Sigmoid colon (tissue), 4 donors: ENCODE measurements at regions not wholly inside any gene's neighbourhood (a gene's known extent, or its start where the extent isn't known, plus 50 kb on each side); places are given as distances from the start of the nearest gene placed in this dataset.

Experiments used
- POLR2A ChIP-seq, 2 donors: fragments of 450-650 bp; IDR thresholded peaks; one replicate each; pipeline ENCODE4 v1.6.1; 2016; ENCODE audit warnings: antibody characterized with exemption in 2 of 2, mild to moderate bottlenecking in 2 of 2, moderate library complexity in 2 of 2
- POLR2AphosphoS5 ChIP-seq, 4 donors: sonication (generic); formaldehyde crosslinking; IDR thresholded peaks; one replicate each; pipeline ENCODE4 v1.6.1; 2017; ENCODE audit warnings: antibody characterized with exemption in 4 of 4
- TF ChIP-seq, protein P1 (sequence below), 4 experiments: fragments of 450-650 bp in 3 of 4; fragments of 200-600 bp in 1 of 4; IDR thresholded peaks; one replicate each; pipeline ENCODE4 v1.5.1; 2016 to 2019; ENCODE audit warnings: antibody characterized with exemption in 4 of 4, mild to moderate bottlenecking in 3 of 4, moderate library complexity in 2 of 4

DNA sequence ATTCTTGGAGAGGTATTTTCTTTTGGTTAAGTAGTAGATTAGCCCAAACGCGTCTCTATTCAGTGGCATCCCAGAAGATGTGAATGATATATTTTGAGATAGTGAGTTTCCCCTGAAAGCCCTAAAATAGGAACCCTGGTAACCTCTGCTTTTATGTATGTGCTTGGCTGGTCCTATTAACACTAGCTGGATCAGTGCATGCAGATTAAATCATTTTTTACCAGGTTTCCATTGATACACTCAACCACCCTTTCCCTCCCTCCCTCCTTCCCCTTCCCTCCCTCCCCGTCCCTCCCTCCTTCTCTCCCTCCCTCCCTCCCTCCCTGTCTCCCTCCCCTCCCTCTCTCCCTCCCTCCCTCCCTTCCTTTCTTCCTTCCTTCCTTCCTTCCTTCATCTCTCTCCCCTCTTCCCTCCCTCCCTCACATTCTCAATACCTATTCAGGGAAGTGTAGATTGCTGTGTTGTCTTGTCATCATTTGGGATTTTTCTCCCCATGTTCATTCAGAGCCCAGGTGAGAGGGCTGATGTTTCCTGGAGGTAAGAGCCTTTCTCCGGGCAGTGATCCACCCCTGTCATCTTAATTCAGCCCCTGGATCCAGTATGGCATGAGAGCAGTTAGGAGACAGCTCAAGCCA, 406.8 kb downstream of the PRDM2 start:
- TF ChIP-seq, protein P1, sequence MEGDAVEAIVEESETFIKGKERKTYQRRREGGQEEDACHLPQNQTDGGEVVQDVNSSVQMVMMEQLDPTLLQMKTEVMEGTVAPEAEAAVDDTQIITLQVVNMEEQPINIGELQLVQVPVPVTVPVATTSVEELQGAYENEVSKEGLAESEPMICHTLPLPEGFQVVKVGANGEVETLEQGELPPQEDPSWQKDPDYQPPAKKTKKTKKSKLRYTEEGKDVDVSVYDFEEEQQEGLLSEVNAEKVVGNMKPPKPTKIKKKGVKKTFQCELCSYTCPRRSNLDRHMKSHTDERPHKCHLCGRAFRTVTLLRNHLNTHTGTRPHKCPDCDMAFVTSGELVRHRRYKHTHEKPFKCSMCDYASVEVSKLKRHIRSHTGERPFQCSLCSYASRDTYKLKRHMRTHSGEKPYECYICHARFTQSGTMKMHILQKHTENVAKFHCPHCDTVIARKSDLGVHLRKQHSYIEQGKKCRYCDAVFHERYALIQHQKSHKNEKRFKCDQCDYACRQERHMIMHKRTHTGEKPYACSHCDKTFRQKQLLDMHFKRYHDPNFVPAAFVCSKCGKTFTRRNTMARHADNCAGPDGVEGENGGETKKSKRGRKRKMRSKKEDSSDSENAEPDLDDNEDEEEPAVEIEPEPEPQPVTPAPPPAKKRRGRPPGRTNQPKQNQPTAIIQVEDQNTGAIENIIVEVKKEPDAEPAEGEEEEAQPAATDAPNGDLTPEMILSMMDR (IDR thresholded peaks at IDR 0.05) = no peak
- TF ChIP-seq POLR2A (IDR thresholded peaks at IDR 0.05) (no peak), POLR2AphosphoS5 (IDR thresholded peaks at IDR 0.05) (no peak)
